Right lobe of liver (tissue), 6 donors: ENCODE measurements at regions not wholly inside any gene's neighbourhood (a gene's known extent, or its start where the extent isn't known, plus 50 kb on each side); places are given as distances from the start of the nearest gene placed in this dataset.
"Not testable (repeated sequence)": the region's sequence is repeated elsewhere in the genome, so short reads cannot be mapped to it uniquely, and the experiment has no call there.

Source experiments
- ATAC-seq, 4 donors: fragments of 200-7000 bp; cut with Tn5 transposase; one replicate each; pipeline ENCODE4 v1.9.1; 2020; ENCODE audit warnings: mild to moderate bottlenecking in 4 of 4, moderate library complexity in 4 of 4
- DNase-seq, 3 donors: peaks; one replicate each; pipeline ENCODE4 v3.0.0-alpha.2; 2020
- H3K27ac ChIP-seq, 3 donors: fragments of 200-600 bp; one replicate each; pipeline ENCODE4 v1.8.0; 2022
- H3K27me3 ChIP-seq, 2 donors: fragments of 200-600 bp; one replicate each; pipeline ENCODE4 v1.8.0; 2022
- H3K36me3 ChIP-seq, 4 donors: fragments of 200-600 bp; sonication (generic) in 1 of 4; one replicate each; pipeline versions ENCODE4 v1.5.1 to v1.8.0; 2017 to 2022; ENCODE audit warnings: control low read depth in 1 of 4
- H3K4me1 ChIP-seq, 4 donors: fragments of 200-600 bp; sonication (generic) in 1 of 4; one replicate each; pipeline versions ENCODE4 v1.5.1 to v1.8.0; 2017 to 2022; ENCODE audit warnings: control low read depth in 1 of 4
- H3K4me3 ChIP-seq, 3 donors: fragments of 200-600 bp; one replicate each; pipeline ENCODE4 v1.8.0; 2022
- H3K9me3 ChIP-seq, 4 donors: fragments of 200-600 bp; sonication (generic) in 1 of 4; one replicate each; pipeline versions ENCODE4 v1.5.1 to v1.8.0; 2017 to 2022; ENCODE audit warnings: control low read depth in 1 of 4
- POLR2A ChIP-seq: fragments of 450-650 bp; IDR thresholded peaks from one replicate; pipeline ENCODE4 v1.6.1; 2017; ENCODE audit warnings: antibody characterized with exemption, mild to moderate bottlenecking
- WGBS: methylation state at CpG from one replicate; pipeline ENCODE4 v1.1.6; 2018; ENCODE audit warnings: low coverage, low lambda C conversion rate; ENCODE audit not compliant: insufficient coverage; ENCODE audit errors: missing lambda C conversion rate; 5-methylcytosine and 5-hydroxymethylcytosine counted together
- intact Hi-C, 2 donors: fragments of 100-400 bp; cut with DNase I; formaldehyde crosslinking; loops; one replicate each; pipeline versions ENCODE4 v1.11.2 to v1.14.1; 2022
- TF ChIP-seq, protein P1 (sequence below), 4 donors: fragments of 200-600 bp in 3 of 4; fragments of 450-650 bp in 1 of 4; IDR thresholded peaks; one replicate each; pipeline versions ENCODE4 v1.5.1 to v1.8.0; 2016 to 2022; ENCODE audit warnings: antibody characterized with exemption in 4 of 4, mild to moderate bottlenecking in 2 of 4
- donor health status: DM: no; HTN: yes; CAD: no.
- donor health status: DM: no; HTN: no; CAD: no.
- donor health status: DM: no; HTN: no; CAD: no.
- donor health status: DM: no; HTN: yes; CAD: no.
- donor health status: DM: no; HTN: yes; CAD: no.

DNA sequence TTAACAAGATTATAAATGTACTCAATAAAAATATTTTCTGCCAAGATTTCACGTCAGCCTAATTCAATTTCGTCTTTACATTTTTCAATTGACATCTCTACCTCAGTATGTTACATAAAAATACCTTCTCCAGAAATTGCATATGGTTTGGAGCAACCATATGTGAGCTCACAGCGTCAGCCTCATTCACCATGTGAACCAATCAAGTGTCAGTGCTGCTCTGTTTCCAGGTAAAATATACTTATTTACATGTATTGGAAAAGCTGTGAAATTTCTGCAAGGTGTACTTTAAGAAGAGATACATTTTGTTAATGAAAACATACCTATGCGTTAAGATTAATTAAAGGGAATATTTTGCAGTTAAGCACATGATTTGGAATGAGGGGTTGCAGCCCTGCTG, 110.7 kb upstream of the PRSS1 start:
- no peak overlapping the region for H3K4me3 ChIP-seq
- TF ChIP-seq, protein P1, sequence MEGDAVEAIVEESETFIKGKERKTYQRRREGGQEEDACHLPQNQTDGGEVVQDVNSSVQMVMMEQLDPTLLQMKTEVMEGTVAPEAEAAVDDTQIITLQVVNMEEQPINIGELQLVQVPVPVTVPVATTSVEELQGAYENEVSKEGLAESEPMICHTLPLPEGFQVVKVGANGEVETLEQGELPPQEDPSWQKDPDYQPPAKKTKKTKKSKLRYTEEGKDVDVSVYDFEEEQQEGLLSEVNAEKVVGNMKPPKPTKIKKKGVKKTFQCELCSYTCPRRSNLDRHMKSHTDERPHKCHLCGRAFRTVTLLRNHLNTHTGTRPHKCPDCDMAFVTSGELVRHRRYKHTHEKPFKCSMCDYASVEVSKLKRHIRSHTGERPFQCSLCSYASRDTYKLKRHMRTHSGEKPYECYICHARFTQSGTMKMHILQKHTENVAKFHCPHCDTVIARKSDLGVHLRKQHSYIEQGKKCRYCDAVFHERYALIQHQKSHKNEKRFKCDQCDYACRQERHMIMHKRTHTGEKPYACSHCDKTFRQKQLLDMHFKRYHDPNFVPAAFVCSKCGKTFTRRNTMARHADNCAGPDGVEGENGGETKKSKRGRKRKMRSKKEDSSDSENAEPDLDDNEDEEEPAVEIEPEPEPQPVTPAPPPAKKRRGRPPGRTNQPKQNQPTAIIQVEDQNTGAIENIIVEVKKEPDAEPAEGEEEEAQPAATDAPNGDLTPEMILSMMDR (IDR thresholded peaks at IDR 0.05), result no peak
- no peak for TF ChIP-seq POLR2A
- no peaks in the 10 kb centered on the region for H3K9me3 ChIP-seq
- intact Hi-C loops, result no loop called here
- ATAC-seq (no peak), DNase-seq (no peak)
- H3K36me3 ChIP-seq, result no peaks in the 10 kb centered on the region
- no peak overlapping the region for H3K27ac ChIP-seq
- WGBS, result 57% methylated on average over 4 of the region's 4 CpGs
- no peaks in the 10 kb centered on the region for H3K4me1 ChIP-seq
- H3K27me3 ChIP-seq, result no peaks in the 10 kb centered on the region

DNA sequence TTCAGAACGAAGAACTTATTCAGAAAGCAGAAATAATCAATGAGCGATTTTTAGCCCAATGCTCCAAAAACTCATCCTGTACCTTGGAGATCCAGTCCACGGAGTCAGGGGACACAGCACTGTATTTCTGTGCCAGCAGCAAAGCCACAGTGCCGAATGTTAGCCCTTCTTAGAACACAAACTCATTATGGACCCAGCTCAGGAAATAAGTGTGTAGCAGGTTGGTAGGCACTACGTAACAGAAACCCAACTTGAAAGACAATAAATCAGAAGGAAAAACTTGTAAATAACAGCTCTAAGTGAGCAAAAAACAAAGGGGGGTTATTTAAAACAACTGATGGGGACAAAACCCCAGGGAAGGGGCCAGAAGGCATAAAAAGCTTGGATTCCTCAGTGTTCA, 112.0 kb upstream of the PRSS1 start:
- H3K27ac ChIP-seq, result no peak overlapping the region
- DNase-seq (no peak), ATAC-seq (no peak)
- intact Hi-C loops, result no loop called here
- no peaks in the 10 kb centered on the region for H3K36me3 ChIP-seq
- no peak overlapping the region for H3K4me3 ChIP-seq
- no peaks in the 10 kb centered on the region for H3K9me3 ChIP-seq
- WGBS, result 19% methylated on average over 5 of the region's 5 CpGs
- H3K4me1 ChIP-seq, result no peaks in the 10 kb centered on the region
- TF ChIP-seq, protein P1 (IDR thresholded peaks at IDR 0.05), result no peak
- TF ChIP-seq POLR2A, result no peak
- no peaks in the 10 kb centered on the region for H3K27me3 ChIP-seq

DNA sequence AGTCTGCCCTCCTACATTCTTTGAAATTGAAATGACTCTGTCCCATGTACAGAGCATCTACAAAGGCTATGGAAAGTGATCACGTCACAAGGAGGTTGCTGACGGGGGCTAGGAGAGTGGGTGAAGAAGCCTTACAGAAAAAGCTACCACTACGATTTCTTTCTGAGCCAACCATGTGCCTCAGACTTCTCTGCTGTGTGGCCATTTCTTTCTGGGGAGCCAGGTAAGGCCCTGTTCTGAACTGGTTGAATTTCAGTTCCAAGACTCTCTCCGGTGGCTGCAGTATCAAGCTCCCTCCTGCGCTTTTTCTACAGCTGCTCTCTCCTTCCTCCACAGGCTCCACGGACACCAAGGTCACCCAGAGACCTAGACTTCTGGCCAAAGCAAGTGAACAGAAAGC, 112.5 kb upstream of the PRSS1 start:
- intact Hi-C loops, result no loop called here
- Histone ChIP-seq H3K9me3 (no peaks in the 10 kb centered on the region), H3K4me1 (no peaks in the 10 kb centered on the region), H3K36me3 (no peaks in the 10 kb centered on the region), H3K27me3 (no peaks in the 10 kb centered on the region), H3K4me3 (no peak overlapping the region), H3K27ac (no peak overlapping the region)
- TF ChIP-seq, protein P1 (IDR thresholded peaks at IDR 0.05), result no peak
- no peak for TF ChIP-seq POLR2A
- WGBS, result 46% methylated on average over 5 of the region's 6 CpGs
- ATAC-seq, result no peak
- DNase-seq, result no peak

DNA sequence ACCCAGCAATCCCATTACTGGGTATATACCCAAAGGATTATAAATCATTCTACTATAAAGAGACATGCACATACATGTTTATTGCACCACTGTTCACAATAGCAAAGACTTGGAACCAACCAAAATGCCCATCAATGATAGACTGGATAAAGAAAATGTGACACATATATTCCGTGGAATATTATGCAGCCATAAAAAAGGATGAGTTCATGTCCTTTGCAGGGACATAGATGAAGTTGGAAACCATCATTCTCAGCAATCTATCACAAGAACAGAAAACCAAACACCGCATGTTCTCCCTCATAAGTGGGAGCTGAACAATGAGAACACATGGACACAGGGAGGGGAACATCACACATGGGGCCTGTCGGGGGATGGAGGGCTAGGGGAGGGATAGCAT, 113.2 kb upstream of the PRSS1 start:
- 68% methylated on average over 3 of the region's 3 CpGs for WGBS
- ATAC-seq, result not testable (repeated sequence)

DNA sequence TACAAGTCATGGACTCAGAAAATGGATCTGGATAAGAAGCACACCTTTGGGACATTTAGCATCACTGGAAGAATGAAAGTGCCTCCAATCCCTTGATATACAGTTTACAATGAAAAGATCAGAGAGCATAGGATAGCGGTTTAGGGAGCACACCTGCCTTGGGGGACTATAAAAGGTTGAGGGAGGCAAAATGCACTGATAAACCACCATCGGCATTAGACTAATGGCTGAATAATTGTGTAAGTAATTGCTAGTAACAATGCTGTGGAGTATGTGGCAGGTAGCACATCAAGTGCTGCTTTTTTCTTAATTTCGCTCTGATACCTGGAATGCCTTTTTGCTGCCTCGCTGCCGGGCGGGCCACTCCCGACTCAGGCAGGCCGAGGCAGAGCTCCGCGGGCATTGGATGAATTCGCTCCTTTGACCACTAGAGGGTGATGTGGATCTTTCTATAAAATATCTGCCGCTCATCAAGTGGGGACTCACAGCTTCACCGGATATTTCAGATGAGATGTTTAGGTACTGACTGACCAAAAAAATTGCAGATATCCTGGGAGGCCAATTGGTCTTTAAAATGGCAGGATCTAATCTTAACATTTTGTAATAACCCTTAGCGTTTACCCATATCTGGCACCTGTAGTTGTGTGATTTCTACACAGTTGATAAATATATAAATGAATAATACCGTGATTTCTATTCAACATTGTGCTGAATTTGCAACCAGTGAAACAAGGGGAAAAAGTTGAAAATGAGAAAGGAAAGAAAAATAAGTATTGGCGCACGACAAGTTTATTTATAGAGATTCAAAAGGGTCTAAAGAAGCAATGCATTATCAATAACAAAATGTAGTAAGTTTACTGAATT, 116.8 kb upstream of the PRSS1 start:
- no peak overlapping the region for H3K4me3 ChIP-seq
- H3K4me1 ChIP-seq, result no peaks in the 10 kb centered on the region
- H3K36me3 ChIP-seq, result no peaks in the 10 kb centered on the region
- TF ChIP-seq POLR2A, result no peak
- TF ChIP-seq, protein P1 (IDR thresholded peaks at IDR 0.05), result peak; percentile 72 to 83 (median 79)
- no peaks in the 10 kb centered on the region for H3K27me3 ChIP-seq
- ATAC-seq (peak; percentile 95 to 98 (median 96)), DNase-seq (peak; percentile 37 to 57 (median 54))
- intact Hi-C loops, result no loop called here
- WGBS, result 15% methylated on average over 17 of the region's 17 CpGs
- no peak overlapping the region for H3K27ac ChIP-seq
- no peaks in the 10 kb centered on the region for H3K9me3 ChIP-seq

More for the DNA sequence above, 113.2 kb upstream of the PRSS1 start:
- H3K9me3 ChIP-seq, intact Hi-C loops, H3K36me3 ChIP-seq, DNase-seq, H3K27me3 ChIP-seq, H3K4me3 ChIP-seq, H3K27ac ChIP-seq, H3K4me1 ChIP-seq: not testable (repeated sequence)
